GM23248 (cell line): ENCODE measurements at regions not wholly inside any gene's neighbourhood (a gene's known extent, or its start where the extent isn't known, plus 50 kb on each side); places are given as distances from the start of the nearest gene placed in this dataset.

Experiments
- EZH2 ChIP-seq: fragments of 200-600 bp; sonication (generic); IDR thresholded peaks from 2 replicates; pipeline ENCODE4 v1.6.1; 2018; ENCODE audit warnings: antibody characterized with exemption, mild to moderate bottlenecking; ENCODE audit not compliant: insufficient read depth, poor library complexity, severe bottlenecking
- EZH2phosphoT487 ChIP-seq: fragments of 200-600 bp; sonication (generic); IDR thresholded peaks from 2 replicates; pipeline ENCODE4 v1.6.1; 2018; ENCODE audit warnings: antibody characterized with exemption, moderate library complexity, mild to moderate bottlenecking, low read depth; ENCODE audit not compliant: insufficient read depth

DNA sequence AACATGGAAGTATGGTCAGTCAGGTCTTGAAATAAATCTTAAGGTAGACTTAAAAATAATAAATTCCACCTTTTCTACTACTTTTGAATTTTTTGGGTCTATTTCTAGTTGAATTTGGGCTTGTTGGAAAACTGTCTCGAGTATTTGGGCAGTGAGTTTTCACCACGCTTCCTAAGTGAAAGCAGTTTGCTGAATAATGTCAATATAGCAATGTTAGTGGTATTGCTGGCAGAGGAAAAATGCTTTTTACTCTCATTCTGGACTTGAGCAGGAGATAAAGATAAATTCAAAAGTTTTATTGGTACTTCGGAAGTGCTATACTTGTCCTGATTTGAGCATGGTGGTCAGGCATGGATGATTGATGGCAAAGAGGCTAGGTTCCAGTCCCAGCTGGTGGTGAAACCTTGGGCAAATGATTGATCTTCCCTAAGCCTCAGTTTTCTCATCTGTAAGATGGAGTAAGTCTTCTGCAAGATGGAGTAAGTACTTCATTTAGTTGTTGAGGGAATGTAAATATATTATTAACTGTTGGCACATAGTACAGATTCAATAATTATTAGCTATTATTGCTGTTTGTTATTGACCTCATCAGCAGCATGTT is 503.5 kb upstream of the ZEB2 start:
- TF ChIP-seq EZH2 (no peak), EZH2phosphoT487 (no peak)
